Hematopoietic multipotent progenitor cell treated with erythropoietin and hydrocortisone succinate and interleukin-3 and kit ligand, for 6 days (in vitro differentiated cells): ENCODE measurements at regions not wholly inside any gene's neighbourhood (a gene's known extent, or its start where the extent isn't known, plus 50 kb on each side); places are given as distances from the start of the nearest gene placed in this dataset.

Experiments used
- DNase-seq: peaks from one replicate; pipeline ENCODE4 v3.0.0-alpha.2; 2015

DNA sequence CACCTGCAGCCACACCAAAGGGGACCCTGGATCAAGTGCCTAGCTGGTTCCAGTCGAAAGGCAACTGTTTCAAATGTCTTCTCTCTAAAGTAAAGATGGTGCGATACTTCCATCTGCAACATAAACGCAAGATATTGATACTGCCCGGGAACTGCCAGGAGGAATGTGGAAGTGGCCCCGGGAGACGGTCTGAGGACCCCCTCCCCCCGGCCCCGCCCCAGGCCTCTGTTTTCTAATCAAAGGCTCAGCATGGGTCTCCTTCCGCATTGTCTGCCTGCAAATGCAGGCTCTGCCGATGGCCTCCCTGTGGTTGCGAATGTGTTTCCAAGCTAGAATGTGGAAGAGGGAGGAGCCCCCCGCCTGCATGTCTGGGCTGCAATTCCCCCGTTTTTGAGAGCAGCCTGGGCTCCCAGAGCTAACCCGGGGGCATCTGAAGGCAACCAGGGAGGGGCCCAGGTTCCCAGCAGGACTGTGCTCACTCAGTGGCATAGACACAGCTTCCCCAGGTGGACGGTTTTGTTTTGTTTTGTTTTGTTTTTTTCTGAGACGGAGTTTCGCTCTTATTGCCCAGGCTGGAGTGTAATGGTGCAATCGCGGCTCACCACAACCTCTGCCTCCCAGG is 223.9 kb upstream of the PPP2R2D start:
- no peak for DNase-seq

GRCh38 chr10:131677671-131678070 is 223.1 kb upstream of the PPP2R2D start:
- no peak for DNase-seq

DNA sequence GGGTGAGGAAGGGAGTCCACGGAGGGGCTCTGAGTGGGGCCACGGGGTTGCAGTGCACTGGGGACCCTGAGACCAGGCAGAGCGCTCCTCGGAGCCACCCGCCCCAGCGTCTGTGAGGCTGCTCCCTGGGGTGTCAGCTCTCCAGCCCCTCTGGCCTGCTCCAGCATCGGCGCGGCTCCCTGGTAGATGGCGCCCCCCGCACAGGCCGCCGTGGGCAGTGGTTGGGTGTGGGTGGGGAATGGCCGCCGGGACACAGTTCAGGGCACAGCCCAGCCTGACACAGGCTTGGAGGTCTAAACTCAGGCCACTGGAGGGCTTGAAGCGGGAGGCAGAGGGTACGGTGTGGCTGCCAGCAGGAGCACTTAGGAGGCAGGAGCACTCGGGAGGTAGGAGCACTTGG is 222.6 kb upstream of the PPP2R2D start:
- DNase-seq = no peak

DNA sequence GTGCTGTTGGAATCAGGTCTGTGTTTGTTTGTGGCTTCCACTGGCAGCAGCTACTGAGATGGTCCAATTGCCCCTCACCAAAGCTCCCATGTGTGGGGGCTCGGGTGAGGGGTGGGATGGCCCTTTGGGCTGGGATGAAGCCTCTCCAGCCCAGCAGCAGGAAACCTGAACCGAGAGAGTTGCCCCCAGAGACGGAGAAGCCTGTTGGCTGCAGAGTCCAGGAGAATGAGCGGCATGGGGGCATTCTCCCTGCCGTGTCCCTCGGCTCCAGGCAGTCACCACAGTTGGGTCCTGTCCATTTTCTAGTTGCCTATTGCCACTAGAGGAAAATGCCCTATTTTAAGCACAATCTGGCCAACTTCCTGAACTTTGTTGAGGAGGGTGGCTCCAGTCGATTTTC is 222.2 kb upstream of the PPP2R2D start:
- DNase-seq = no peak

- no peak for DNase-seq
Measured at GRCh38 chr10:131679926-131680325, 220.9 kb upstream of the PPP2R2D start.

- no peak for DNase-seq
Measured at GRCh38 chr10:131681122-131681521, 219.7 kb upstream of the PPP2R2D start.

- no peak for DNase-seq
Measured at GRCh38 chr10:131681656-131682055, 219.2 kb upstream of the PPP2R2D start.

DNA sequence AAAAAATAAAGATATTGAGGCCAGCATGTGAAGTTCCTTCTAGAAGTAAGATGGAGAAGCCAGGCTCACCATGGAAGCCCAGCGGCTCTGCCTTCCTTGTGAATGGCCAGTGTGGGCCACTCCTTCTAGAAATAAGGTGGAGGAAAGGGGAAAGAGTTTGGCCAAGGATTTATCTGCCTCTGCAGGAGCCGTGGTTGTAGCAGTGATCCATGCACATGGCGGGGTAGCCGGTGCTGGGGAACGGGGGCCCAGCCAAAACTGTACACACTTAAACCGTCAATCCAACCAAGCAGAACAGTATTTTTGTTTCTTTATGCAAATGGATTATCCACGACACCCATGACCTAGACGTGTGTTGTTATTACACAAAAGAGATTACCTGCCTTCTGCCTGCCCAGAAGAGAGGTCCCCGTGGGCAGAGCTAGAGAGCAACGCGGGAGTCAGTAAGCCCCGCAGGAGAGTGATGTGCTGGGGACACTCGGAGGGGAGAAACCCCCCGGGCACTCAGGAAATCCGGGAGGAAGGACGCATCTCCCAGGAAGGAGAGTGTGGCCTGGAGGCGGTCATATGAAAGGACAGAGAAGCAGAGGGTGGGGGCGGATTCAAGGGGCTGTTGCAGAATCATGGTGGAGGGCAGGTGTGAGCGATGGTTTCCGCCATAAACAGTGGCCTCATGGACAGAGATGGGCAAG is 218.4 kb upstream of the PPP2R2D start:
- DNase-seq = no peak

GRCh38 chr10:131683281-131683861 is 217.4 kb upstream of the PPP2R2D start:
- DNase-seq = no peak

DNA sequence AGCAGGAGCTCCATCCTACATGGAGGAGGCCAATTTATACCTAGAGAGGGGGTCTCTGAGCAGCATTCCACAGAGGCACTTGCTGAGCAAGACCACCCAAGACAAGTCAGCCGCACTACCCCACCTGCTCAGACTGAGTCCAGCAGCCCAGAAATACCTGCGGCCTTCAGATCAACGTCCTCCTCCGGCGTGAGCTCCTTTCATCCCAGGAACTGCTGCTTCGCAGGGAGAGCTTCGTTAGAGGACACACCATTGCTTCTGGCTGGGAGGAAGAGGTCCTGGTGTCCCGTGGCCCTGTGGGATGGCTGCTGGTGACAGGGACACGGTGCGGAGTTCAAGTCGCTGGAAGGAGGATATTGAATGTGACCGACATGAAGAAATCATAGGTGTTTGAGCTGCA is 216.9 kb upstream of the PPP2R2D start:
- no peak for DNase-seq

GRCh38 chr10:131685007-131685406 is 215.8 kb upstream of the PPP2R2D start:
- DNase-seq = no peak

DNA sequence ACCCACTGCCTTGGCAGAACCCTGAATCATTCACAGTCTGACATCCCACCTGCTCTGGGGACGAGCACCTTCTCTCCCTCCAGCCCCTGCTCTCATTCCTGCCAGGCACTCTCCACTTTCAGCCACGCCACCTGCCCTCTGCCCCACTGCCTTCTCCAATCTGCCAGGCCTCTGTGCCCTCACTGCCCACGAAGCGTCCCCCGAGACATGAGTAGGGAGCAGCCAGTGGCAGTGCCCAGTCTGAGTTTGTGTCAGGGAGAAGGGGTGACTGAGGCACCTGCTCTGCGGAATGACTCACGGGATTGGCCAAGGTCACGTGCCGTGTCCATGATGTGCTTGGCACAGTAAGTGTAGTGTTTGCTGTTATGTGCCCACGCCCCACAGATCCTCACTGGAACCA is 215.2 kb upstream of the PPP2R2D start:
- DNase-seq = no peak

GRCh38 chr10:131686781-131687420 is 213.9 kb upstream of the PPP2R2D start:
- no peak for DNase-seq

DNA sequence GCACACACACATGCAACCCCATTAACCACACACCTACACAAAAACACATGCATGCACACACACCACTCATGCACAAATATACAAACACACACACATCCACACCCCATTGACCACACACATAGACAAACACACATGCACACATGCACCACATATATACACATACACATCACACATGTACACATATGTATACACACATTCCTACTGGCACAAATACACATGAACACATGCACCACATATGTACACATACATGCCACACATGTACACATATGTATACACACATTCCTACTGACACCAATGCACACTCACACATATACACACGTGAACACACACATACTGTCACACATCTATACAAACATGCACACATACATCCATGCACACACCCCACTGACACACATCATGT is 212.5 kb upstream of the PPP2R2D start:
- DNase-seq = no peak

- no peak for DNase-seq
Measured at GRCh38 chr10:131689016-131689415, 211.8 kb upstream of the PPP2R2D start.

GRCh38 chr10:131689486-131689885 is 211.3 kb upstream of the PPP2R2D start:
- no peak for DNase-seq

GRCh38 chr10:131689954-131690757 is 210.7 kb upstream of the PPP2R2D start:
- DNase-seq = no peak

- DNase-seq = no peak
Measured at GRCh38 chr10:131690805-131691239, 210.0 kb upstream of the PPP2R2D start.

DNA sequence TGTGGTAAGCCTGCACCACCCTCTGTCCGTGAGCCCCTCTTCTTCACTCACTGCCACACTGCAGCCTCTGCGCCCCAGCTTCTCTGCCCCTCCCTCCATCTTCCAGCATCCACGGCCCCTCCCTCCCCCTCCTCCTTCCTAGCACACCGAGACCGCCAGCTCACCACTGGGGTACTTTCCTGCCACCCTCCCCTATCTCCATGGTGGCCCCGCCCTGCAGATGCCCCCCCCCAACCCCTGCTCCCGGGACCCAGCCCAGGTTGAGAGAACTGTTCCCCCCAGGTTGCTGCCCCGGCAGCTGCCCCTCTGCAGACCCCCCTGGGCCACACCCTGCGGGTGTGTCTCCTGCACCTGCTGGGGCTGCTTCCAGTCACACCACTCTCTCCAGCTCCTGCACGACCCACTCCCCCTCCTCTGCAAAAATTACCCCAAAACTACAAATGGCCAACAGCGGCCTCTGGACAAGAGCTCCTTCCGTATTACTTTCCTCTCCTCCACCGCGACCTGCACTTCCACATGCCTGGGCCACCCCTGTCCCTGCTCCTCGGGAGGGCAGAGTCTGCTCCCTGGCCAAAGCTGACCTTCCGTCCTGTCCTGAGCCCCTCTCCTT is 209.2 kb upstream of the PPP2R2D start:
- no peak for DNase-seq

DNA sequence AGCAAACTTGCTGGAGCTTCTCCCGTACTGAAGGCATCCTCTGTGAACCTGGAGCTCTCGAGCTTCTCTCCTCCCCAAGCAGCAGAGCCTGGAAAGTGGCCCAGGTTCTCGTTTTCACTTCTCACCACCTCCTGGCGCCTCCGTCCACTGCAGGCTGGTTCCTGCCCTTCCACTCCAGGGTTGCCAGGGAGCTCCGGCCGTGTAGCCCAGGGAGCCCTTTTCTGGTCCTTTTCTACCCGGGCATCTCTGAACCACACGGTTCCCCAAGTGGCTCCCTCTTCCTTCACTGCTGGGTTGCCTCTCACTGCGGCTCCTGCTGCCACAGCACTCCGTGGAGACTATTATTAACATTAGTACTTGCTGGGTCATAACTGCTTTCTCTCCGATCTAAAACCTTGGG is 208.6 kb upstream of the PPP2R2D start:
- no peak for DNase-seq

DNA sequence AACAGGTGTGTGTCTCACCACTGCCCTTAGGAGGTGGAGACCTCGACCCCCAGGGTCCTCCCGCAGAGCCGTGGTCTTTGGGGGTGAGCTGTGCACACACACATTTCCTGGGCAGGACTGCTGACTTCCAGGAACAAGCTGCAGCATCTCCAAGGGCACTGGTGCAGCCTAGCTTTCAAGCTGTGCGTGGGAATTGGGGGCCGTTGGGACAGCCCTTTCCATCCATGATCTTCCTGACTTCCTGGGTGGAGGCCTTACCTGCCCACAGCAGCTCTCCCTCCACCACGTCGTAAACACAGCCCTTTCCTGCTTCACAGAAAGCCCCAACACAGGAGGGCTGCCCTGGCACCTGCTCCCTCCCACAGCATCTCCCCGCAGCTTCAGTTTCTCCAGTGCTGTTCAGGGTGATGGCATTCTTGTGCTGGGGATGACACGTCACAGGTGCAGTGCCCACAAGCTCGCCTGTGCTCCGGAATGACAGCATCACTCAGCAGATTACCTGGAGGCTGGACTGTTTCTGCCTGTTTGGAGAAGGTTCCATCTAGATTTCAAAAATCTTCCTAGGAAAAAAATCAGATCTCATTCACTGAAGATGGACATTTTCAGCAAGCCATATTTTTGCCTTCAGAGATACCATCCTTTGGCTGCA is 208.0 kb upstream of the PPP2R2D start:
- no peak for DNase-seq

DNA sequence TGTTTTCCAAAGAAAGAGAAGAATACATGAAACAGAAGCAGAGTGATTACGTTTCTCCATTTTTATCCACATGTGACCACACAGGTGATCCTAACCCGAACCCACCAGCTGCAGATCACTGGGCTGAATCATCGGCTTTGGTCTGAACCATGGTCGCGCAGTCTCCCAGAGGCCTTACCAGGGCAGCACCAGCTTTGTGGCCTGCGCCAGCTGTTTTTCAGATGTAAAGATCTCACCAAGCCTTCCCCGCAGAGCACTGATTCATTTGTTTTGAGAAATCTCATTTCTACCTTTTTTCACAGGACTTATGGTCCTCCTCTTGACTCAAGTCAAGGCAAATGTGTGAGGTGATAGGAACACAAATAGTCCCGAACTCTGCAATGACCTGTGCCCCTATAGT is 207.0 kb upstream of the PPP2R2D start:
- no peak for DNase-seq
